Stimulated activated CD8-positive, alpha-beta memory T cell treated with anti-CD3 and anti-CD28 coated beads, Interleukin-12 subunit alpha, Interleukin-12 subunit beta, amount 100 ng/mL, for 1 hour (primary cell): ENCODE measurements at regions not wholly inside any gene's neighbourhood (a gene's known extent, or its start where the extent isn't known, plus 50 kb on each side); places are given as distances from the start of the nearest gene placed in this dataset.

ENCODE experiments used
- DNase-seq: peaks from one replicate; pipeline ENCODE4 v3.0.0-alpha.2; 2020; ENCODE audit warnings: low read depth

DNA sequence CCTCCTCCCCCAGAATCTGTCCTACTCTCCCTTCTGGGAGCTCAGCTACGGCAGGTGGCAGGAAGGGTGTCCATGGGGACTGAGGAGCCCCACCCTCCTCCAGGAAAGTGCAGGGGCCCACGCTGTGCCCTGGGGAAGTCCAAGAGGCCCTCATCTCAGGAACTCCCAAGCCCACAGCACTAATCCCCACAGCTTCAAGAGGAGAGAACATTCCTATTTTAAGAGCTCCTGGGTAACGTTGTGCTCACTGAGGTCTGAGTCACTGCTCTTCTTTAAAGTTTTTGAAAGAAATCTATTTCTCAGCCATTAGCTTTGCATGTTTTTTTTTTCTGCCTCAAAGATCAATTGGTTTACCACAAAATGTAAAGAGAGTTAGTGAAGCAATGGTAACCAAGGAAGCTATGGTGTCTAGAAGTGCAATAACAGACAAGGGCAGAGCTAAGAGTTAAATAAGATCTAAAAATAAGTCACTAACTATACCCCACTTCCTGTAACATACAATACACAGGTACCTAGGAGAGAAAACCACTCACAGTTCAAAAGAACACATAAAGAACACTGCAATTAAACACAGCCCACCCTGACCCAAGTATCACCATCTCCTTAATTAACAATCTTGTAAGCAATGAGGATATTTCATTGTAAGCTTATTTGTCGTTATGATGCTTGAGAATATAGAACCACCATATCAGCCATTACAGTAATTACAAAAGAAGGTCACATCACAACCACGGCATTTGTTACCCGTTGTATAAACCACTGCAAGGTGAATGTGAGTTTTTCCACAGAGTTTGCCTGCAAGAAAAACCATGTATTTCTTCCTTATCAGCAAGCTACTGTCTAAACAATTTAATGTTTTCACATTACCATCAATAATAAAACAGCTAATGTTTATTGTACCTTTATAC lies 382.3 kb upstream of the SLC30A5 start:
- DNase-seq = no peak

DNA sequence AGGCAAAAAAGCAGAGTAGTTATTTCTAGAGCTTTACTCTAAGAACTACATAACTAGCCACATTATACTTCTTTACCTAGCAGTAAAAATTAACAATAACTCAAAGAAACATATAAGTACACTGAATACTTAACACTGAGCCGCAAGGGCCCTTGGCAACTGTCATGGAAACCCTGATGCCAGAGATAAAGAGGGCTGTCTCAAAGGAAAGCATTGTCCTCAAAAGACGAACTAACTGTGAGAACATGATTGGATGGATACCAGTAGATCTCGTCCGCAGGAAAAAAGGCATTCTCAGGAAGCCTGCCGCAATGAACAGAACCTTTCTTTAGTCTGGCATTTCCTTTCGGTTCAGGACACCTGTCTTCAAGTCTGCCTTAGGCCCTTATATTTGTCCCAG lies 379.0 kb upstream of the SLC30A5 start:
- no peak for DNase-seq

DNA sequence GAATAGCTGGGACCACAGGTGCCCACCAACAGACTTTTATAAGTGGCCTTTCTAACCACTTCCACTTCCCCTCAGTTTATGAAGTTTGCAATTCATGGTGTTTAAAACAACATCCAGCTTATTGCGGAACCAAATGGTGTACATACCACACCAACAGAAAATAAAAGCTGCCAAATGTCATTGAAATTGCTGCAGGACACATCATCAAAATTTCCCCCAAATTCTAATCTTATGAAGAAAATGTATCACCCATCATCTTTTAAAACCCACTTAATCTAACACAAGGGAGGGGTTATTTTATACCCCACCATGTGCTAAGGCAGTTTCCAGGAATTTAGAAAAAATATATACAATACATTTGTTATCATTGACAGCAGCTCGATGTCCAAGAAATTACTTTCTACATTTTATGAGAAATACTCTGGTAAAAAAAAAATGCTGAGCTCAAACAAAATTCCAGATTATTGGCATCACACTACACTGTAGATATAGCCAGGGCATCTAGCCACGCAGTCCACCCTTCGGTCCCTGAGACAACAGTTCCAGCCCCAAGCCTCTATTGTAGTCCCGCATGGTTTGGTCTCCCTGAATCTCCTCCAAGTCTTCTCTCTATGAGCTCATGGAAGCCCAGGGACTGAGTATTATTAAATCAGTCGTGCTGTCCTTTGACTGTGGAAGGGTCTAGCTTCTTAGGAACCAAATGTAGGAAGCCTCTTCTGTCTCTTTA lies 372.8 kb upstream of the SLC30A5 start:
- no peak for DNase-seq

DNA sequence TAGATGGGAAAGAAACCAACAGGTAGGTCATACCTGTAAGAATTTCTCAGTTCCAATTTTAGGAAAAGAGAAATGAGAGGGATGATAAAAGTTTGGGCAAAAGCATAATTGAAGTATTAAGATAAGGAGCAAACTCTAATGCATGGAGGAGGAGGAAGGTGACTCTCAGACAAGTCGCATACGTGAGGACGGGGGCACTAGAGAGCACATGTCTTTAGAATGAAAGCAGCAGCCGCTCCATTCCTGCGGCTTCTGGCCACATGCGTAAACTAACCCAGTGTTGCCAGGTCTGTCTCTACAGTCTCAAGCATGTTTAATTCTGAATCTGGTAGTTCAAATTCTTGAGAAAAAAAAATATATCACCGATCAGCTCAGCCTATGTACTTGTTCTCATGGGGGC lies 371.5 kb upstream of the SLC30A5 start:
- no peak for DNase-seq

DNA sequence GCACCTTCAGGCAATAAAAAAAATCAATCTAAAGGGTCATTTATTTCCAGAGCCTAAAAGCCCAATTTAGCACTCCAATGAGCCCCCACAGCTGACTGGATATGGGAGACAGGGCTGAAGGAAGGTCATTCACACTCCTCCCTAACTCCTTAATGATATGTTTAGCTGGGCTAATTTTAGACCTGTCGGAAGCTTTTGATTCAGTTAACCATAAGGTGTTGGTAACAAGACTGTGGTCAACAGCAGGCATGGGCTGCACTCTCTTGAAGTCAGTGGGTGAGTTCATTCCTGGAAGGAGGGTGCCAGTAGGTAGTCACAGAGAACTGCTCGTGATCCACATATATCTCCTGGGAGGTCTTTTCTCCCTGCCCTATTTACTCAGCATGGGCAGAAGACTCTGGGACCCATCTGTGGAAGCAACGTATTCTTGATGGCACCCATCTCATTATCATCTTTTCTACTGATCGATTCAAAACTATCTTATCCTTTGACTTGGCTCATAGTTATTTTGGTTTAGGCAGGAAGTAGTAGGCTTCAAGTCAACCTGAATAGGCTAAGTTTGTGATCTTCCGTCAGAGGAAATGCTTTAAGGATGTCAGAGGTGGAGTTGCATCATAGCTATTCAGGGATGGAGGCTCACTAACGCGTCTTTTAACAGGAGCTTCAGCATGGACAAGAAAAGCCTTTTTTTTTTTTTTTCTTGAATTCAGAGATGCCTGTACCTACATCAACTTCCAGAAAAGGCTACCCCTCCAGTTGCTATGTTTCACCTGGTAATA lies 367.7 kb upstream of the SLC30A5 start:
- no peak for DNase-seq

DNA sequence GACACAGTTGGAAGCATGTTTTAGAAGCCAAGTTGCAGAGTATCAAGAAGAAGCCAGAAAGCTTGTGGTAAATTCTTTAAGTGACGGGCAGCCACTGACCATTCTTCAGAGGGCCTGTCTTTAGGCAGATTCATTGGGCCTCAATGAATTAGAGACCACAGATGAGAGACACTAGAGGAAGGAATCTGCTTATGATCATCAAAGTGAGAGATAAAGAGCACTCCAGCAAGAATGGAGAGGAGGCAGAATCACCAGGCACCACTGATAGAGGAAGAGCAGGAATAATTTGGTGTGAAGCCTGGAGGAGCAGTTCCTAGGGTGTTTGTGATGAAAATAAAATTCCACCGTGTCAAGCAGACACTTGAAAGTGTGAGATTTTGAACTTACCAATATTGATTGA lies 365.9 kb upstream of the SLC30A5 start:
- no peak for DNase-seq

DNA sequence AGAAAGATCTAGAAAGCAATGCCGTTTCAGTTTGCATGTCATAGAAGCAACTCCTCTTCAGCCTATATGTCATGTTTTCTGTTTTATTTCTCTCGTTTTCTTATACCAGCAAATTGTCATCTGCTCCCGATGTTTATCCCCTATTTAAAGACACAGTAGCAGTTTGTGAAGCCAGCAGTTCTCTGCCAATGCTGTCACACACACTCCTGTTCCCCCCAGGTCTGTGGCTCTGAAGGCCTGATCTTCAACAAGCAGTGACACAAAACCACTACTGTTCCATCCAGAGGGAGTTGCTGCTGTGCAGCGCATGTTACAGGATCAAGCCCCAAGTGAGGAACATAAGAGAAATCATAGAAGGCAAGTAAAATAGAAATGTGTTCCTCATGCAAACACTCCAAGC lies 364.1 kb upstream of the SLC30A5 start:
- no peak for DNase-seq

DNA sequence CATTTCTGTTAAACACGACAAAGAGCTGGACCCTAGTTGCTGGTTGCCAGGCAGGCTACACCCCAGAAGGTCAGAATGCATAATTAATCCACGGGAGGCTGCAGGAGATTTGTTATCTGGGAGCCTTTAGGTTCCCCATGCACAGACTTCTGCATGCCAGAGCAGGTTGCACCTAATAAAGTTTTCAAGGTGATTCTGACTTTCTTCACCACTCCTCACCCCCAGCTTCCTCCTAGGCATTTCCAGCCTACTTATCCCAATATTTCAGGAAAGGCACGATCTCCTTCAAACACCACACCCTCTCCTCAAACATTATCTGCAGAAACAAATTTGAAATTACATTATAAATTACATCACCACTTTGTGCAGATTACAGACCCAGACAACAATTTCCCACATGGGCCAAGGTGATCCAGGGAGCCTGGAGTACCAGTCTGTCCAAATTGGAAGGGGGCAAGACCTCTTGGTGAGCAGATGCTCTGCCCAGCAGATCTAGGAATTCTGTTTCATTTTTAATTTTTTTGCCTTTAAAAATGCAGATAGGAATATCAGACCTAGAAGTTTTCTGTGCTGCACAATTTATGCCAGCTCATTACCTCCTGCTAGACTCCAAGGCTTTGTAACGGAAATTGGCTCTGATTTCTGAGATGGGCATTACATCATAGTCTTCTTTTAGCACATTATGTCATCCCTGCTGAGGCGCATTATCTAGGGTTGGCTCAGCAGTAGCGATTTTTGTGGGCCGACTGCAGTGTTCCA lies 363.4 kb upstream of the SLC30A5 start:
- DNase-seq = no peak

DNA sequence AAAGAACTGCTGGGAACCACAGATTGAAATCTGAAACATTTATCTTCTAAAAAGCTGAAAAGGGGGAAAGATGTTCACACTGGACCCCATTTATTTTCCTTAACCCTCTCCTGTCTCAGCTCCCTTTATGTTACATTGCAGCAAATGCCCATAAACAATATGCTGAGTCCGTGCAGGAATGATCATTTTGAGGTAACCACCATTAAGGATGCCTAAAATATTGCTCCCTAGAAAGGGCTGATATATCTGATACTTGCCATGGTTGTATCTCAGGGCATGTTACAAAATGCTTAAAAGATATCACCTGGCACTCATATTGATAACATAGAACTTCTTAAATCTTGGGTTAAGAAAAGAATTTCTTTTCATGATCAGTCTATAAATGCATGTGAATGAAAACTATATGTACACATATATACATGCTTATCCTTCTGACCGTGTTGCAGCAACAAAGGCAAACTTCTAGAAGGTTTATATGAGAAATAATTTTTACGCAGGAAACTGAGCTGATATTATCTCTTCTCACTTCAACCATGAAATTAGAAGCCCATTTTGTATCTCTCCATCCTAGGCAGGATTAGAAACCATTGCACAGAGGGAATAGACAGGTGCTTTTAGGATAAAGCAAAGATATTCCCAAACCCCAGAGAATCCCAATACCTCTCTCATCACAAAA lies 362.7 kb upstream of the SLC30A5 start:
- DNase-seq = no peak

DNA sequence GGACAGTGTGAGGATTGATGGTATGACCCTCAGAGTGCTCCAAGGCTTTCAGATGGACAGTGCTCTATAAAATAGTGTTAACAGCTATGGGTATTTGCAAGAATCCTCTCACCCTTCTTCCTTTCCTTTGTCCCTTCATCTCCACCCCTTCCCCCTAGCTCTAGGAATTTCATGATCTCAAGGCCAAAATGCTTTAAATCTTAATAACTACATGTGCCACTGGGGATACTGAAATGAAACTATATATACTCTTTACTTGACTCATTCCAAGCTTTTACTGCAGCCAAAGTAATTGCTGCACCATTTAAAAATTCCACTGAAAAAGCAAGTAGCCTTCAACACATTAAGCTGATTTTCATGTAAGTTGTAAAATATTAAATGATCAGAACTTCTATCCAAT lies 361.6 kb upstream of the SLC30A5 start:
- DNase-seq = no peak

DNA sequence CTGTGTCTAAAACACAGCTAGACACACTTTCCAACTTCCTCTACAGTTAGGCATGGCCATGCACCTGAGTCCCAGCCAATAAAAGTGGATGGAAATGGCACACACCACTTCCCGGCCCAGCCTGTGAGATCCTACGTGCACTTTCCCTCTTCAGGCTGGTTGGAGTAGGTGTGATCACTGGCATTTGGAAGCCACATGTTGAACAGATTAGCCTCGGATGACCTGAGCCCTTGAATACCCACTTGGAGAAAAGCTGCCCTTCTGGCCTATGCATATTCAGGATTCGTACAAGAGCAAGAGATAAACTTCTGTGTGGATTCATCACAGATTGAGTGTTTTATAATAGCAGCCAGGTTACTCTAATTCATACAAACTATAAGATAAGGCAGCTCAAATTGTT lies 359.0 kb upstream of the SLC30A5 start:
- DNase-seq = no peak

DNA sequence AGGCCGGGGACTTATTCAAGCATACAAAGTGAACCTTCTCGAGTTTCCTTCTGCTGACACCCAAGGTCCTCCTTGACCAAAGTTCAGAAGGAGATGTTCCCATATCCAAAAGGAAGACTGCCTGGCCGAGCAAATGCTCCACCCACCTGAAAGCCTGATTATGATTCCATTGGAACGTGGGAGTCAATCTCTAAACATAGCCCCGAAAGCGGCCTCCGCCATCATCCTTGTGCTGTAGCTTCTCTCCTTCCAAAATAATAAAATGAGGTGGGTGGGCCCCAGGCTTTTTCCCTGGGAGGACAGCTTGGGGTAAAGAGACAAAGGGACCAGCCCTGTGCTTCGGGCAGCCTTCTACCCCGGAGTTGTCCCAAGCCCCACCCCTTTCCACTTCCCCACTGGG lies 355.6 kb upstream of the SLC30A5 start:
- DNase-seq = no peak

DNA sequence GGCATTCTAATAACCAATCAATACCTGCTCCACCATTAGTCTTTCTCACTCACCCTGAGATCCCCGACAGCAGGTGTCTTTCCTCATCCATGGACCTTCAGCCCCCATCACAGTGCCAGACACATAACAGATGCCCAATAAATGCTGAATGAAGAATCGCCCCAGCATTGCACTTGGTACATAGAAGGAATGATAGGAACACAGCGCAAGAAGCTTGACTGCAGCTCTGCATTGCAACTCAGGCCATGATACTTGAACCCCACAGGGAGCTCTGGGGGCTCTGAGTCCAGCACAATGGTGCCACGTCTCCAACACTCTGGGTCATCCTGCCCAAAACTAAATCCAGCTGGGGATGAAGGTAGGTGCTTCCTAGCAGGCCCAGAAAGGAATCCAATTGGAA lies 355.0 kb upstream of the SLC30A5 start:
- DNase-seq = no peak

DNA sequence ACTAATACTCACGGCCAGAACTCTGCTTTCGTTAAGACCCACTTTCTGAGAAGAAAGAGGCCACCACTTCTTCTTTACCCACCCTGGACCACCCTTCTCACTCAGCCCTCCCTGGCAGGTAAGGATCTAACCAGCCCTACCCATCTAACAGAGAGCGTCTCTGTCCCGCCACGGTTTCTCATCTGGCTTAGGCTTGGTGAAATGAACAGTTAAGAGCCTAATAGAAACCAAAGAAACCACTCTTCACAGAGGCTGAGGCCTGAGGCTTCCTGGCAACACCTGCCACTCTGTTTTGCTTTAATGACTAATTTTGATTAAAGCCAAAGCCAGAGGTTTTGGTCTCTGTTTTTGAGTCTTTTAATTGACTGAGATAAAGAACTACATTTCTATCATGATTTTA lies 354.1 kb upstream of the SLC30A5 start:
- DNase-seq = no peak

DNA sequence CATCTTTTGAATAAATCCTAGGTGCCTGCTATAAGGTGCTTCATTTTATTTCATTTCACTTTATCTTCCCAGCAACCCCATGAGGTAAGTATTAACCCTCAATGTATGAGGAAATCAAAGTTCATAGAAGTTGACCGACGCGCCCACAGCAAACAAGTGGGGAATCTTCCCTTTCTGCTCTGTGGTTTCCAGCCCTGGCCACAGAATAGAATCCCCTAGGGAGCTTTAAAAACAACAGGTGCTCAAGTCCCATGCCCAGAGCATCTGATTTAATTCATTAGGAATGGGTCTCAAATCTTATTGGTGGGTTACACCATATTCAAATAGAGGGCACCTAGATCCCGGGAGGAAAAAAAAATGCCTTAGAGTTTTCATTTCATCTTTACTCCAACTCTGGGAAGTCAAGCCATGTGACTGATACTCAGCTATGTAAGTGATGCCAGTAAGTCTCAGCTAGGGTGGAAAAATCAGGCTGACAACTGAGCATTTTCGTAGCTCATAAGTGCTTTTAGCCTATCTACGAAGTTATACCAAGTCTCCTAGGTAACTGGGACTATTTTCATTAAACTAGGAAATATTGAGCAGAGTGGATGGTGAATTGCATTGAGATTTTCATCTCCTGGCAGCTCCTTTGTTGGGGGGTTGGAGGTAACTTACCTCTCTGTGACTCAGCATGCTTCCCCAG lies 353.4 kb upstream of the SLC30A5 start:
- DNase-seq = no peak

DNA sequence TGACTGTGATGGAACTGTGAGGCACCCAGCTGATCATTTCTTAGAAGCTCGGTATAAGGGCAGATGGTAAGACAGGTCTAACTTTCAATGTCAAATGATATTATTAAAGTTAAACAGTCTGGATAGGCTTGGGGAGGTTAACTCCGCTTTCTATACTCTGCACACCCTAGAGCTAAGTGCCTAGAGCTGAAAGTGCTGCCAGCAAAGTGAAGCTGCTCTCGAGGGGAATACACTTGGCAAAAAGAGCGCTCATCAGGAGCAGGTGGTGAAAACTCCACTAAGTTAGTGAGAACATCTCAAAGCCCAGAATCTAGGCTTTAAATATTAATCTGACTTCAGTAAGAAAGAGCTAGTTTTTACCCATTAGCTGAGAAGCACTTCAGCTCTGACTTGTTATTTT lies 349.6 kb upstream of the SLC30A5 start:
- no peak for DNase-seq

DNA sequence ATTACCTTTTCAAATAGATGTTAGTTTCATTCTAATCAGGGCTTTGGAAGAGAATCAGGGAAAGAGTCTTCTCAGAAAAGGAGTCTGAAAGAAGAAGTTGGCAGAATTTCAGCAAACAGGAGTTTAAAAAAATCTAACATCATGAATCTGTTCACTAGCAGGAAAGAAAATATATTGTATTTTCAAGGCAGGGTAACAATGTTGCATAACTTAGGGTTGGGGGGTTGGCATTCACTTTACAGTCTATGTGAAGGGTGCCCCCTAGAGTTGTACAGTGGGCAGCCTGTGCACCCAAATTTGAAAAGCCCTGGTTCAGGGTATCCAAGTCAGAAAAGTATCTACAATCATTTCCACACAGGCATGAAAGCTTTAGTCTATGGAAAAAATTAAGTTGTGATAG lies 348.4 kb upstream of the SLC30A5 start:
- DNase-seq = no peak

DNA sequence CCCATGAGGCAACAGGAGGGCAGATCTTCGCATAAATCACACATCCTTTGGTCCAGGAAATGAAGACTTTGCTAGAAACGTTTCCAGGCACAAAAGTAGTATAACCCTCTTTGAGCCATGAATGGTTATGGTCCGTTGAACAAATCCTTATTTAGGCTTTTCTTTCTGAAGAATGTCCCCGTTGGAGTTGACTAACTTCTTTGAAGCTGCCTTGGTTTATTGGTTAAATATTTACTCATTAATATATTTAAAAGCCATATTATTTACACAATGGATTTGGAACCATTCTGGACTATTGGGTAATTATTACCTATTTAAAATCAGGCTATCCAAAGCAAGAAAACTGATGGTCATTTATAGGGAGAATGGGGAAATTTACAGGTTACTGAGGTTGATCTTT lies 347.6 kb upstream of the SLC30A5 start:
- DNase-seq = no peak

DNA sequence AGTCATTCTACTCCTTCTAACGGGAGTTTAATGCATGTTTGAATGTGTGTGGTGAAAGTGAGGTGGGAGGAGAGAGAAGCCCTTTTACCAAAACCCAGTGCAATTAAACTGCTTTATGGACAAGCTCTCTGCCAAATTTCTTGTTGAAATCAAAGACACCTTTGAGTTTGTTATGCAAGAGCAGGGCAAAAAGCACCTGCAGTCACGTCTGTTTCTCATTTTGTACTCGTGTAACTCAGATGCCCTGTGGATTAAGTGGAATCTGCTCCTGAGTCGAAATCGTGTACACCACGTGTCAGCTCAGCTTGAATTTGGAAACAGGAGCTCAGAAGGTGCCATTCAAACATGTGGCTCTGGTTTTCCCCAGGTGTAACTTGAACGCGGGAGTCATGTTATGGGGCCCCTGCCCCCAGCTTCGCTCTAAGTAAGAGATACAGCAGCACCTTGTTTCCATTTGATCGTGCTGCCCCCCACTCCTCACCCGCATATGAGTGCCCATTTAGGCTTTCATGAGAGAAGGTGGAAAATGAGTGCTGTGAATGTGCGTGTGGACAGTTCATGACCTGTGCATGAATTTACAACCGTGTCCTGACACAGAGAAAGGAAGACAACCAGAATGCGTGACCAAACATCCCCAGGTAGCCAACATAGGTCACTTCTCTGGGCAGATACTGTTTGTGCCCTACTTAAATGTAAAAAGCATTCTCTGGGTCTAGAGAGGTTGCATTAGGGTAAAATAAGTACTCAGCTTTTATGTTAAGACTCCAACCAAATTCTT lies 347.0 kb upstream of the SLC30A5 start:
- DNase-seq = no peak

DNA sequence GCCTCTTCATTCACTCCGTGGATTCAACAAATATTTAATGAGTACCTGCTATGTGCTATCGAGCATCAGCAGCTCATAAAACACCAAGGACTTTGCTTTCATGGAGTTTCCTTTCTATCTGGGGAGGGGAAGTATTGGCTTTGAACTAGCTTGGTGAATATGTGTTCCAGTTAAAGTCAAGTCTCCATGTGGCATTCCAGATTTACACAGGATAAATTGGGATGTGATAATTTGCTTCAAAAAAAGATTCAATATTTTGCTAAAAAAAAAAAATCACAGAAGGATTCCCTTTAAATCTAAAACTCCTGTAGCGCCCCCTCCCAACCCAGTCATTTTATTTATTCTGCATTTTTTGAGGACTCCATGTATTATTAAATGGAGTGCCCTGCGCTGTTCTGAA lies 346.3 kb upstream of the SLC30A5 start:
- DNase-seq = no peak
